ENCODE measurements at regions not wholly inside any gene's neighbourhood (a gene's known extent, or its start where the extent isn't known, plus 50 kb on each side); places are given as distances from the start of the nearest gene placed in this dataset.

DNA sequence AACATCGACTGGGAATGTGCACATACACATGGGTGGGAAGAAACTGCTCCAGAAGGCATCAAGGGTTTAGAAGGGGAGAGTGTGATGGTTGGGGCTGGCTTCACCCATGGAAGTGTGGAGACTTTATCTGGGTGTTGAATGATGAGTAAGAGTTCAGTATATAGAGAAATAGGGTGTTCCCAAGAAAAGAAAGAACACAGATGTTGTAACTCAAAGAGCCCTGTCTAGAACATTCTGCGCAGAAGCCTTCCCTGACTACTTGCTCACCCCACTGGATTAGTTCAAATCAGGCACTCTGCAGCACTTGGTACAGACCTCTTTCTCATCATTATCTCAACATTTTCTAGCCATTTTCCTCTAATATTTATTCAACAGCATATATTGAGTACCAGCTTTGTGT lies 491.7 kb downstream of the SNAPC1 start:
- TF ChIP-seq, protein P1, sequence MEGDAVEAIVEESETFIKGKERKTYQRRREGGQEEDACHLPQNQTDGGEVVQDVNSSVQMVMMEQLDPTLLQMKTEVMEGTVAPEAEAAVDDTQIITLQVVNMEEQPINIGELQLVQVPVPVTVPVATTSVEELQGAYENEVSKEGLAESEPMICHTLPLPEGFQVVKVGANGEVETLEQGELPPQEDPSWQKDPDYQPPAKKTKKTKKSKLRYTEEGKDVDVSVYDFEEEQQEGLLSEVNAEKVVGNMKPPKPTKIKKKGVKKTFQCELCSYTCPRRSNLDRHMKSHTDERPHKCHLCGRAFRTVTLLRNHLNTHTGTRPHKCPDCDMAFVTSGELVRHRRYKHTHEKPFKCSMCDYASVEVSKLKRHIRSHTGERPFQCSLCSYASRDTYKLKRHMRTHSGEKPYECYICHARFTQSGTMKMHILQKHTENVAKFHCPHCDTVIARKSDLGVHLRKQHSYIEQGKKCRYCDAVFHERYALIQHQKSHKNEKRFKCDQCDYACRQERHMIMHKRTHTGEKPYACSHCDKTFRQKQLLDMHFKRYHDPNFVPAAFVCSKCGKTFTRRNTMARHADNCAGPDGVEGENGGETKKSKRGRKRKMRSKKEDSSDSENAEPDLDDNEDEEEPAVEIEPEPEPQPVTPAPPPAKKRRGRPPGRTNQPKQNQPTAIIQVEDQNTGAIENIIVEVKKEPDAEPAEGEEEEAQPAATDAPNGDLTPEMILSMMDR (IDR thresholded peaks at IDR 0.05) = no peak
- TF ChIP-seq POLR2A (IDR thresholded peaks at IDR 0.05) = no peak

Measured in heart left ventricle (tissue), 13 donors.